SK-N-SH treated with all-trans-retinoic acid at 6 μM for 48 hours (cell line): ENCODE measurements at regions not wholly inside any gene's neighbourhood (a gene's known extent, or its start where the extent isn't known, plus 50 kb on each side); places are given as distances from the start of the nearest gene placed in this dataset.

ENCODE experiments used
- ATAC-seq: fragments of 200-7000 bp; cut with Tn5 transposase; 3 replicates; pipeline ENCODE4 v1.9.1; 2020; ENCODE audit warnings: mild to moderate bottlenecking, moderate library complexity
- ARNTL ChIP-seq: fragments of 450-650 bp; formaldehyde crosslinking; IDR thresholded peaks from 2 replicates; pipeline ENCODE4 v1.5.0; 2020; ENCODE audit warnings: low read depth, mild to moderate bottlenecking, moderate library complexity, borderline replicate concordance
- CSDC2 ChIP-seq: fragments of 250-450 bp; sonication (Bioruptor Pico); IDR thresholded peaks from 2 replicates; pipeline ENCODE4 v1.5.0; 2020; ENCODE audit warnings: mild to moderate bottlenecking, moderate library complexity
- CSRNP3 ChIP-seq: fragments of 250-450 bp; sonication (Bioruptor Pico); IDR thresholded peaks from 2 replicates; pipeline ENCODE4 v1.5.1; 2021; ENCODE audit warnings: mild to moderate bottlenecking, moderate library complexity
- GLIS3 ChIP-seq: fragments of 250-450 bp; sonication (Bioruptor Pico); IDR thresholded peaks from 2 replicates; pipeline ENCODE4 v1.5.0; 2020; ENCODE audit warnings: mild to moderate bottlenecking, moderate library complexity
- ISL1 ChIP-seq: fragments of 250-450 bp; sonication (Bioruptor Pico); IDR thresholded peaks from 2 replicates; pipeline ENCODE4 v2.1.2; 2022; ENCODE audit warnings: mild to moderate bottlenecking, moderate library complexity
- OSR1 ChIP-seq: fragments of 250-450 bp; sonication (Bioruptor Pico); IDR thresholded peaks from 2 replicates; pipeline ENCODE4 v1.8.0; 2022; ENCODE audit warnings: moderate library complexity, mild to moderate bottlenecking, inconsistent platforms
- PPARA ChIP-seq: fragments of 250-450 bp; sonication (Bioruptor Pico); IDR thresholded peaks from 2 replicates; pipeline ENCODE4 v1.5.0; 2020; ENCODE audit warnings: mild to moderate bottlenecking, borderline replicate concordance
- RARB ChIP-seq: fragments of 250-450 bp; sonication (Bioruptor Pico); IDR thresholded peaks from 2 replicates; pipeline ENCODE4 v1.8.0; 2021; ENCODE audit warnings: mild to moderate bottlenecking, moderate library complexity
- SNAI2 ChIP-seq: fragments of 250-450 bp; sonication (Bioruptor Pico); IDR thresholded peaks from 2 replicates; pipeline ENCODE4 v1.5.0; 2020; ENCODE audit warnings: mild to moderate bottlenecking, moderate library complexity
- TCF4 ChIP-seq: fragments of 250-450 bp; sonication (Bioruptor Pico); IDR thresholded peaks from 2 replicates; pipeline ENCODE4 v1.8.0; 2021; ENCODE audit warnings: mild to moderate bottlenecking, moderate library complexity, borderline replicate concordance
- TSHZ2 ChIP-seq: fragments of 250-450 bp; sonication (Bioruptor Pico); IDR thresholded peaks from 2 replicates; pipeline ENCODE4 v1.5.0; 2020; ENCODE audit warnings: mild to moderate bottlenecking, moderate library complexity
- ZC3H10 ChIP-seq: fragments of 250-450 bp; sonication (Bioruptor Pico); IDR thresholded peaks from 2 replicates; pipeline ENCODE4 v1.5.1; 2021; ENCODE audit warnings: mild to moderate bottlenecking, moderate library complexity
- ZFP30 ChIP-seq: fragments of 450-650 bp; formaldehyde crosslinking; IDR thresholded peaks from 2 replicates; pipeline ENCODE4 v1.5.0; 2022; ENCODE audit warnings: mild to moderate bottlenecking, moderate library complexity
- ZNF565 ChIP-seq: fragments of 450-650 bp; formaldehyde crosslinking; conservative IDR thresholded peaks from 2 replicates; pipeline ENCODE4 v1.5.0; 2020; ENCODE audit warnings: low read depth, mild to moderate bottlenecking, moderate library complexity
- ZNF70 ChIP-seq: fragments of 450-650 bp; formaldehyde crosslinking; IDR thresholded peaks from 2 replicates; pipeline ENCODE4 v1.5.0; 2020; ENCODE audit warnings: mild to moderate bottlenecking, moderate library complexity
- ZNF8 ChIP-seq: fragments of 450-650 bp; formaldehyde crosslinking; IDR thresholded peaks from 2 replicates; pipeline ENCODE4 v1.5.0; 2020; ENCODE audit warnings: mild to moderate bottlenecking, moderate library complexity
- TF ChIP-seq, protein P1 (sequence below): fragments of 250-450 bp; sonication (Bioruptor Pico); IDR thresholded peaks from 2 replicates; pipeline ENCODE4 v1.5.1; 2020; ENCODE audit warnings: low read depth, mild to moderate bottlenecking, moderate library complexity
- TF ChIP-seq, protein P2 (sequence below): fragments of 250-450 bp; sonication (Bioruptor Pico); IDR thresholded peaks from 2 replicates; pipeline ENCODE4 v1.8.0; 2020; ENCODE audit warnings: mild to moderate bottlenecking, moderate library complexity, borderline replicate concordance

GRCh38 chr10:31145986-31146385 is 114.3 kb upstream of the ZNF438 start (continued):
- TF ChIP-seq SNAI2 (CRISPR knock-in tag): no peak
- TF ChIP-seq ZC3H10: no peak
- TF ChIP-seq, protein P1, sequence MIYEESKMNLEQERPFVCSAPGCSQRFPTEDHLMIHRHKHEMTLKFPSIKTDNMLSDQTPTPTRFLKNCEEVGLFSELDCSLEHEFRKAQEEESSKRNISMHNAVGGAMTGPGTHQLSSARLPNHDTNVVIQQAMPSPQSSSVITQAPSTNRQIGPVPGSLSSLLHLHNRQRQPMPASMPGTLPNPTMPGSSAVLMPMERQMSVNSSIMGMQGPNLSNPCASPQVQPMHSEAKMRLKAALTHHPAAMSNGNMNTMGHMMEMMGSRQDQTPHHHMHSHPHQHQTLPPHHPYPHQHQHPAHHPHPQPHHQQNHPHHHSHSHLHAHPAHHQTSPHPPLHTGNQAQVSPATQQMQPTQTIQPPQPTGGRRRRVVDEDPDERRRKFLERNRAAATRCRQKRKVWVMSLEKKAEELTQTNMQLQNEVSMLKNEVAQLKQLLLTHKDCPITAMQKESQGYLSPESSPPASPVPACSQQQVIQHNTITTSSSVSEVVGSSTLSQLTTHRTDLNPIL (CRISPR knock-in tag): no peak
- no peak for TF ChIP-seq ZNF8 (CRISPR knock-in tag)
- no peak for TF ChIP-seq CSRNP3
- TF ChIP-seq ZFP30 (CRISPR knock-in tag): no peak

DNA sequence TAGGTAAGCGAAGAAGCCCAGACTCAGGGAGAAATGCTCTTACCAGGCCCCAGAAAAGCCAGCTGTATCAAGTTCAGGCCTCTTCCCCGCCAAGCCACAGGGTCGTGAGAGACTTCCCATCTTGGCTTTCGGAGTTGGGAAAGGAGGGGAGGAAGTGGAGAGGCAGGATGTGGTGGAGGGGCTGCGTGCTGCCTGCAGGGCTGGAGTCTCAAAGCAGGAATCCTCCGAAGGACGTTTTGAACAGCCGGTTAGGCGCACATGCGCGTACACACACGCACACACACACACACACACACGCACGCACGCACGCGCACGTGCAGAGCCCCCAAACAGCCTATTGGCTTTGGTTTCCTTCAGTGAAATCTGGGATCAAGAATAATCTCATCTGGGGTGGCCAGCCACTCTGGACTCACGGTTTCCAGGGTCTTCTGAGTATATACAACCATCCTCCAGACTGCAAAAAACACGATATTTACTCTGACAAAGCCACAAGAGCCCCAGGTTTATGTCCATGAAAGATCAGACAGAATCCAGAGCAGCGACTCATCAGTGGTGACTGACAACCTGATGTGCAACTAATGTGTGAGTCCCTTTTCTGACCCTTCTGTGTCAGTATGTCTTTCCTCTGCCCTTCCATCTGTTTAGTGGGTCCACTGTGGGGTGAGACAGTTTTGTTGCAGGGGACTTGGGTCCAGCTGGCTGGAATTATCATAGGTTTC is 115.0 kb upstream of the ZNF438 start:
- ATAC-seq: peak; percentile 72
- no peak for TF ChIP-seq RARB (CRISPR knock-in tag)
- no peak for TF ChIP-seq TSHZ2 (CRISPR knock-in tag)
- TF ChIP-seq CSDC2 (CRISPR knock-in tag): no peak
- no peak for TF ChIP-seq OSR1
- TF ChIP-seq ZNF8 (CRISPR knock-in tag): no peak
- no peak for TF ChIP-seq TCF4
- no peak for TF ChIP-seq ZNF565 (CRISPR knock-in tag)
- TF ChIP-seq ARNTL: no peak
- TF ChIP-seq PPARA (CRISPR knock-in tag): no peak
- TF ChIP-seq ZNF70 (CRISPR knock-in tag): no peak
- no peak for TF ChIP-seq GLIS3 (CRISPR knock-in tag)
- no peak for TF ChIP-seq ISL1
- TF ChIP-seq ZC3H10: no peak

DNA sequence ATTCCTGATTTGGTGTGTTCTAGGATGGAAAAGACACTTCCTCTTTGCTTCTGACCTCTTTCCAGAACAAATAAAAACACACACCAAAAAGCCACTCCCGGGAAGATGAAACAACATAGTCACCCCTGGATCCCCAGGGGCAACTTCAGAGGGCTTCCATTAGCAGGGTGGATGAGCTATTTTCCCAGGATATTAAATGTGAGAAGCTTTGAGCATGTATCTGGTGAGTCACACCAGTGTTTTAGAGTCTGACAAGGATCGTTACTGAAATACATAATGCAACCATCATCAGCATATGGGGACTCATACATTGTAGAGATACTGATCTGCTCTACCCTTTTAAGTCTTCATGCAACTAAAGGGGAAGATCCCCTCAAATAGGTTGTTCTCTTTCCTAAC is 115.5 kb upstream of the ZNF438 start:
- ATAC-seq: peak; percentile 87
- no peak for TF ChIP-seq RARB (CRISPR knock-in tag)
- TF ChIP-seq ZC3H10: no peak
- no peak for TF ChIP-seq CSDC2 (CRISPR knock-in tag)
- no peak for TF ChIP-seq ZFP30 (CRISPR knock-in tag)
- no peak for TF ChIP-seq GLIS3 (CRISPR knock-in tag)
- no peak for TF ChIP-seq TSHZ2 (CRISPR knock-in tag)
- no peak for TF ChIP-seq ZNF565 (CRISPR knock-in tag)
- TF ChIP-seq ISL1: 0 out of 2 replicates have a peak, but pooled peaks have one; percentile 11
- TF ChIP-seq, protein P2, sequence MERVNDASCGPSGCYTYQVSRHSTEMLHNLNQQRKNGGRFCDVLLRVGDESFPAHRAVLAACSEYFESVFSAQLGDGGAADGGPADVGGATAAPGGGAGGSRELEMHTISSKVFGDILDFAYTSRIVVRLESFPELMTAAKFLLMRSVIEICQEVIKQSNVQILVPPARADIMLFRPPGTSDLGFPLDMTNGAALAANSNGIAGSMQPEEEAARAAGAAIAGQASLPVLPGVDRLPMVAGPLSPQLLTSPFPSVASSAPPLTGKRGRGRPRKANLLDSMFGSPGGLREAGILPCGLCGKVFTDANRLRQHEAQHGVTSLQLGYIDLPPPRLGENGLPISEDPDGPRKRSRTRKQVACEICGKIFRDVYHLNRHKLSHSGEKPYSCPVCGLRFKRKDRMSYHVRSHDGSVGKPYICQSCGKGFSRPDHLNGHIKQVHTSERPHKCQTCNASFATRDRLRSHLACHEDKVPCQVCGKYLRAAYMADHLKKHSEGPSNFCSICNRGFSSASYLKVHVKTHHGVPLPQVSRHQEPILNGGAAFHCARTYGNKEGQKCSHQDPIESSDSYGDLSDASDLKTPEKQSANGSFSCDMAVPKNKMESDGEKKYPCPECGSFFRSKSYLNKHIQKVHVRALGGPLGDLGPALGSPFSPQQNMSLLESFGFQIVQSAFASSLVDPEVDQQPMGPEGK: no peak
